ENCODE measurements at regions not wholly inside any gene's neighbourhood (a gene's known extent, or its start where the extent isn't known, plus 50 kb on each side); places are given as distances from the start of the nearest gene placed in this dataset.
A peak's percentile ranks its signal among the peaks of the same experiment; 100 is the strongest.

- DNase-seq, result no peak
- Mint-ChIP-seq H3K4me1 (ENCODE audit: low read depth) (no peaks in the 10 kb centered on the region), H3K27ac (no peak overlapping the region), H3K27me3 (no peaks in the 10 kb centered on the region), H3K9me3 (no peaks in the 10 kb centered on the region), H3K4me3 (no peak overlapping the region), H3K36me3 (ENCODE audit: low read depth) (no peaks in the 10 kb centered on the region)
Observed at GRCh38 chr12:18207266-18207665, 54.1 kb upstream of the PIK3C2G start.

GRCh38 chr12:18206198-18206597, 55.1 kb upstream of the PIK3C2G start:
- Mint-ChIP-seq H3K27ac (no peak overlapping the region), H3K9me3 (no peaks in the 10 kb centered on the region), H3K27me3 (no peaks in the 10 kb centered on the region), H3K4me1 (ENCODE audit: low read depth) (no peaks in the 10 kb centered on the region), H3K4me3 (no peak overlapping the region), H3K36me3 (ENCODE audit: low read depth) (no peaks in the 10 kb centered on the region)
- DNase-seq, result no peak

- Mint-ChIP-seq H3K4me3 (no peak overlapping the region), H3K36me3 (ENCODE audit: low read depth) (no peaks in the 10 kb centered on the region), H3K4me1 (ENCODE audit: low read depth) (no peaks in the 10 kb centered on the region), H3K27ac (no peak overlapping the region), H3K27me3 (no peaks in the 10 kb centered on the region), H3K9me3 (no peaks in the 10 kb centered on the region)
- DNase-seq, result no peak
Observed at GRCh38 chr12:18204053-18204452, 57.3 kb upstream of the PIK3C2G start.

- Mint-ChIP-seq H3K27me3 (no peaks in the 10 kb centered on the region), H3K4me1 (ENCODE audit: low read depth) (no peaks in the 10 kb centered on the region), H3K9me3 (no peaks in the 10 kb centered on the region), H3K27ac (no peak overlapping the region), H3K36me3 (ENCODE audit: low read depth) (no peaks in the 10 kb centered on the region), H3K4me3 (no peak overlapping the region)
- no peak for DNase-seq
Observed at GRCh38 chr12:18192119-18192518, 69.2 kb upstream of the PIK3C2G start.

GRCh38 chr12:18183141-18183540, 78.2 kb upstream of the PIK3C2G start:
- no peaks in the 10 kb centered on the region for H3K36me3 Mint-ChIP-seq (ENCODE audit: low read depth)

GRCh38 chr12:18171571-18171970, 81.6 kb upstream of the RERGL start:
- Mint-ChIP-seq H3K4me3 (no peak overlapping the region), H3K36me3 (ENCODE audit: low read depth) (no peaks in the 10 kb centered on the region), H3K27me3 (no peaks in the 10 kb centered on the region), H3K9me3 (peaks cover 18% of the 10 kb centered on the region), H3K4me1 (ENCODE audit: low read depth) (no peaks in the 10 kb centered on the region), H3K27ac (no peak overlapping the region)
- DNase-seq, result no peak

More at GRCh38 chr12:18183141-18183540, 78.2 kb upstream of the PIK3C2G start:
- no peak for DNase-seq
- H3K27ac Mint-ChIP-seq, result no peak overlapping the region
- no peak overlapping the region for H3K4me3 Mint-ChIP-seq
- no peaks in the 10 kb centered on the region for H3K4me1 Mint-ChIP-seq (ENCODE audit: low read depth)
- H3K27me3 Mint-ChIP-seq, result no peaks in the 10 kb centered on the region
- peaks cover 4% of the 10 kb centered on the region for H3K9me3 Mint-ChIP-seq

- H3K36me3 Mint-ChIP-seq (ENCODE audit: low read depth), result no peaks in the 10 kb centered on the region
- no peaks in the 10 kb centered on the region for H3K27me3 Mint-ChIP-seq
Observed at GRCh38 chr12:18168016-18168415, 78.0 kb upstream of the RERGL start.

GRCh38 chr12:18165889-18166288, 75.9 kb upstream of the RERGL start:
- Mint-ChIP-seq H3K4me1 (ENCODE audit: low read depth) (peaks cover 12% of the 10 kb centered on the region), H3K27me3 (no peaks in the 10 kb centered on the region), H3K4me3 (no peak overlapping the region), H3K27ac (peak overlapping the region; percentile 64), H3K36me3 (ENCODE audit: low read depth) (no peaks in the 10 kb centered on the region), H3K9me3 (peaks cover 9% of the 10 kb centered on the region)
- no peak for DNase-seq

More at GRCh38 chr12:18168016-18168415, 78.0 kb upstream of the RERGL start:
- DNase-seq, result no peak
- Mint-ChIP-seq H3K4me3 (no peak overlapping the region), H3K9me3 (peaks cover 18% of the 10 kb centered on the region), H3K27ac (no peak overlapping the region), H3K4me1 (ENCODE audit: low read depth) (peaks cover 12% of the 10 kb centered on the region)

- DNase-seq, result no peak
- Mint-ChIP-seq H3K27me3 (no peaks in the 10 kb centered on the region), H3K27ac (peak overlapping the region; percentile 64), H3K36me3 (ENCODE audit: low read depth) (no peaks in the 10 kb centered on the region), H3K4me1 (ENCODE audit: low read depth) (peaks cover 12% of the 10 kb centered on the region), H3K9me3 (peaks cover 9% of the 10 kb centered on the region), H3K4me3 (no peak overlapping the region)
Observed at GRCh38 chr12:18165422-18165871, 75.5 kb upstream of the RERGL start.

GRCh38 chr12:18160901-18161300, 70.9 kb upstream of the RERGL start:
- Mint-ChIP-seq H3K27me3 (no peaks in the 10 kb centered on the region), H3K9me3 (peaks cover 4% of the 10 kb centered on the region), H3K27ac (no peak overlapping the region), H3K36me3 (ENCODE audit: low read depth) (no peaks in the 10 kb centered on the region), H3K4me3 (no peak overlapping the region), H3K4me1 (ENCODE audit: low read depth) (peaks cover 10% of the 10 kb centered on the region)
- no peak for DNase-seq

GRCh38 chr12:18158774-18159557, 69.0 kb upstream of the RERGL start:
- H3K4me3 Mint-ChIP-seq, result no peak overlapping the region
- H3K27ac Mint-ChIP-seq, result no peak overlapping the region
- H3K4me1 Mint-ChIP-seq (ENCODE audit: low read depth), result no peaks in the 10 kb centered on the region
- H3K9me3 Mint-ChIP-seq, result peaks cover 1% of the 10 kb centered on the region
- H3K36me3 Mint-ChIP-seq (ENCODE audit: low read depth), result no peaks in the 10 kb centered on the region
- DNase-seq, result no peak
- H3K27me3 Mint-ChIP-seq, result no peaks in the 10 kb centered on the region

- H3K36me3 Mint-ChIP-seq (ENCODE audit: low read depth), result no peaks in the 10 kb centered on the region
- DNase-seq, result no peak
- no peaks in the 10 kb centered on the region for H3K9me3 Mint-ChIP-seq
- no peak overlapping the region for H3K4me3 Mint-ChIP-seq
- H3K27me3 Mint-ChIP-seq, result no peaks in the 10 kb centered on the region
- no peak overlapping the region for H3K27ac Mint-ChIP-seq
- H3K4me1 Mint-ChIP-seq (ENCODE audit: low read depth), result no peaks in the 10 kb centered on the region
Observed at GRCh38 chr12:18153826-18154225, 63.8 kb upstream of the RERGL start.

- no peaks in the 10 kb centered on the region for H3K9me3 Mint-ChIP-seq
- no peaks in the 10 kb centered on the region for H3K27me3 Mint-ChIP-seq
- H3K4me3 Mint-ChIP-seq, result no peak overlapping the region
- DNase-seq, result no peak
- H3K36me3 Mint-ChIP-seq (ENCODE audit: low read depth), result no peaks in the 10 kb centered on the region
- H3K27ac Mint-ChIP-seq, result no peak overlapping the region
- H3K4me1 Mint-ChIP-seq (ENCODE audit: low read depth), result no peaks in the 10 kb centered on the region
Observed at GRCh38 chr12:18151036-18151435, 61.0 kb upstream of the RERGL start.

- DNase-seq, result no peak
- Mint-ChIP-seq H3K27me3 (no peaks in the 10 kb centered on the region), H3K36me3 (ENCODE audit: low read depth) (no peaks in the 10 kb centered on the region), H3K4me3 (no peak overlapping the region), H3K9me3 (no peaks in the 10 kb centered on the region), H3K4me1 (ENCODE audit: low read depth) (no peaks in the 10 kb centered on the region), H3K27ac (no peak overlapping the region)
Observed at GRCh38 chr12:18148961-18149360, 59.0 kb upstream of the RERGL start.

GRCh38 chr12:18146363-18146762, 56.4 kb upstream of the RERGL start:
- no peak for DNase-seq
- no peaks in the 10 kb centered on the region for H3K4me1 Mint-ChIP-seq (ENCODE audit: low read depth)
- no peak overlapping the region for H3K27ac Mint-ChIP-seq
- no peak overlapping the region for H3K4me3 Mint-ChIP-seq
- H3K9me3 Mint-ChIP-seq, result no peaks in the 10 kb centered on the region
- H3K27me3 Mint-ChIP-seq, result no peaks in the 10 kb centered on the region
- H3K36me3 Mint-ChIP-seq (ENCODE audit: low read depth), result no peaks in the 10 kb centered on the region
